Endothelial cell of umbilical vein (primary cell): ENCODE measurements at regions not wholly inside any gene's neighbourhood (a gene's known extent, or its start where the extent isn't known, plus 50 kb on each side); places are given as distances from the start of the nearest gene placed in this dataset.

Source experiments
- BruUV-seq: library from RNA; stranded (reverse); fragments of 400-500 nt; replicated peaks from 2 replicates; lab custom pipeline; 2021; lab: Mats Ljungman, UMichigan
- CTCF ChIA-PET: fragments of 300-600, 350-600 bp; sonication (Branson Sonifier 250); formaldehyde crosslinking; loops from one replicate; lab custom pipeline; 2021; ENCODE audit warnings: antibody characterized with exemption, inconsistent platforms; lab: Charles Lee
- POLR2A ChIA-PET: fragments of 300-600, 350-600 bp; sonication (Branson Sonifier 250); formaldehyde crosslinking; loops from one replicate; lab custom pipeline; 2021; ENCODE audit warnings: antibody characterized with exemption, inconsistent platforms; lab: Charles Lee
- DNase-seq: peaks from one replicate; pipeline ENCODE4 v3.0.0-alpha.2; 2011; ENCODE audit warnings: low read depth, low spot score
- FAIRE-seq: peaks from 2 replicates; lab custom pipeline; 2011; peaks lifted over from hg19 to GRCh38; lab: Jason Lieb, UNC
- H2AFZ ChIP-seq: 2 replicates; pipeline ENCODE4 v1.6.0; 2012; ENCODE audit warnings: low read depth, low read length, control low read depth, inconsistent platforms
- H3K27ac ChIP-seq: 2 replicates; pipeline ENCODE4 v1.5.1; 2011; ENCODE audit warnings: low read depth, mild to moderate bottlenecking, control low read depth, low read length, moderate library complexity; ENCODE audit not compliant: insufficient read depth
- H3K27me3 ChIP-seq, 2 experiments: 2 replicates each; pipeline versions ENCODE4 v1.6.0 to v1.6.1; 2011; ENCODE audit warnings: low read length in 2 of 2, mixed read lengths in 1 of 2; ENCODE audit not compliant: control insufficient read depth in 2 of 2, insufficient read depth in 2 of 2
- H3K36me3 ChIP-seq, 2 experiments: 2 replicates in 1 of 2; 3 replicates in 1 of 2; pipeline ENCODE4 v1.5.1; 2011; ENCODE audit warnings: low read length in 2 of 2, mild to moderate bottlenecking in 1 of 2, moderate library complexity in 1 of 2; ENCODE audit not compliant: control insufficient read depth in 2 of 2, insufficient read depth in 2 of 2; ENCODE audit errors: extremely low read depth in 1 of 2
- H3K4me1 ChIP-seq: 3 replicates; pipeline ENCODE4 v1.5.1; 2011; ENCODE audit warnings: mild to moderate bottlenecking, low read length; ENCODE audit not compliant: control insufficient read depth, insufficient read depth; ENCODE audit errors: extremely low read depth
- H3K4me2 ChIP-seq: 2 replicates; pipeline ENCODE4 v1.6.1; 2011; ENCODE audit warnings: low read length, control low read depth, mixed read lengths; ENCODE audit not compliant: insufficient read depth
- H3K4me3 ChIP-seq, 3 experiments: fragments of 200-600 bp in 1 of 3; sonication (generic), shearing (Covaris generic) in 1 of 3; replicated peaks in 1 of 3; 2 replicates each; pipeline ENCODE4 v1.5.1; 2011 to 2016; ENCODE audit warnings: control low read depth in 3 of 3, low read length in 3 of 3, mild to moderate bottlenecking in 2 of 3, inconsistent platforms in 1 of 3, low read depth in 1 of 3, moderate library complexity in 1 of 3; ENCODE audit not compliant: insufficient read depth in 1 of 3
- H3K79me2 ChIP-seq: 2 replicates; pipeline ENCODE4 v1.6.0; 2012; ENCODE audit warnings: low read length, inconsistent platforms; ENCODE audit not compliant: control insufficient read depth, insufficient read depth
- H3K9ac ChIP-seq: replicated peaks from 2 replicates; pipeline ENCODE3; 2011; ENCODE audit warnings: low read length, control low read depth; ENCODE audit not compliant: insufficient read depth; ENCODE audit errors: extremely low read depth
- H3K9me1 ChIP-seq: replicated peaks from 3 replicates; pipeline ENCODE4 v1.6.0; 2011; ENCODE audit warnings: mild to moderate bottlenecking, low read length; ENCODE audit not compliant: control insufficient read depth, insufficient read depth; ENCODE audit errors: extremely low read depth
- H3K9me3 ChIP-seq: replicated peaks from 2 replicates; pipeline ENCODE4 v1.5.1; 2012; ENCODE audit warnings: low read length, inconsistent platforms; ENCODE audit not compliant: control insufficient read depth, insufficient read depth
- H4K20me1 ChIP-seq: replicated peaks from 2 replicates; pipeline ENCODE3; 2011; ENCODE audit warnings: mild to moderate bottlenecking, low read length; ENCODE audit not compliant: control insufficient read depth, insufficient read depth; ENCODE audit errors: extremely low read depth
- EZH2 ChIP-seq: IDR thresholded peaks from 2 replicates; pipeline ENCODE4 v1.6.1; 2012; ENCODE audit warnings: borderline replicate concordance, low read depth, mild to moderate bottlenecking, moderate library complexity, low read length, inconsistent platforms; ENCODE audit not compliant: severe bottlenecking
- FOS ChIP-seq: IDR thresholded peaks from 2 replicates; pipeline ENCODE4 v1.6.1; 2011; ENCODE audit warnings: mild to moderate bottlenecking, low read length, moderate library complexity, borderline replicate concordance; ENCODE audit not compliant: insufficient read depth
- GATA2 ChIP-seq: IDR thresholded peaks from 2 replicates; pipeline ENCODE4 v1.7.0; 2011; ENCODE audit warnings: low read depth, mild to moderate bottlenecking, moderate library complexity, mixed read lengths, low read length; ENCODE audit not compliant: insufficient read length, insufficient read depth
- JUN ChIP-seq: IDR thresholded peaks from 2 replicates; pipeline ENCODE4 v1.6.1; 2011; ENCODE audit warnings: borderline replicate concordance, low read depth; ENCODE audit not compliant: insufficient read length, insufficient read depth
- MYC ChIP-seq: IDR thresholded peaks from one replicate; pipeline ENCODE4 v1.6.1; 2011; ENCODE audit warnings: mild to moderate bottlenecking, low read depth, low read length
- POLR2A ChIP-seq: IDR thresholded peaks from 2 replicates; pipeline ENCODE4 v1.6.1; 2012; ENCODE audit warnings: low read depth, mild to moderate bottlenecking, control low read depth, low read length
- POLR2AphosphoS5 ChIP-seq: IDR thresholded peaks from 2 replicates; pipeline ENCODE4 v1.6.1; 2012; ENCODE audit warnings: low read depth, mild to moderate bottlenecking, control low read depth, low read length, moderate library complexity; ENCODE audit not compliant: insufficient read depth
- dilution Hi-C: fragments of 300-500 bp; cut with MboI; formaldehyde crosslinking; loops from one replicate; pipeline ENCODE4 v1.15.0; 2019; ENCODE audit warnings: low sequenced_read_pairs; ENCODE audit not compliant: extremely low pct_ligation_motif_present
- intact Hi-C: fragments of 100-400 bp; cut with micrococcal nuclease; formaldehyde crosslinking; loops from one replicate; pipeline ENCODE4 v1.10.0; 2022
- TF ChIP-seq, protein P1 (sequence below), 2 donors: IDR thresholded peaks; 1 replicate in 1 of 2; 2 replicates in 1 of 2; pipeline ENCODE4 v1.5.1; 2011; ENCODE audit warnings: low read length in 2 of 2, mild to moderate bottlenecking in 2 of 2, moderate library complexity in 2 of 2, control low read depth in 1 of 2, inconsistent platforms in 1 of 2, low read depth in 1 of 2; ENCODE audit not compliant: insufficient read depth in 1 of 2; ENCODE audit errors: extremely low read depth in 1 of 2
- TF ChIP-seq, protein P2 (sequence below): IDR thresholded peaks from 2 replicates; pipeline ENCODE4 v1.6.1; 2011; ENCODE audit not compliant: insufficient read depth, insufficient read length

DNA sequence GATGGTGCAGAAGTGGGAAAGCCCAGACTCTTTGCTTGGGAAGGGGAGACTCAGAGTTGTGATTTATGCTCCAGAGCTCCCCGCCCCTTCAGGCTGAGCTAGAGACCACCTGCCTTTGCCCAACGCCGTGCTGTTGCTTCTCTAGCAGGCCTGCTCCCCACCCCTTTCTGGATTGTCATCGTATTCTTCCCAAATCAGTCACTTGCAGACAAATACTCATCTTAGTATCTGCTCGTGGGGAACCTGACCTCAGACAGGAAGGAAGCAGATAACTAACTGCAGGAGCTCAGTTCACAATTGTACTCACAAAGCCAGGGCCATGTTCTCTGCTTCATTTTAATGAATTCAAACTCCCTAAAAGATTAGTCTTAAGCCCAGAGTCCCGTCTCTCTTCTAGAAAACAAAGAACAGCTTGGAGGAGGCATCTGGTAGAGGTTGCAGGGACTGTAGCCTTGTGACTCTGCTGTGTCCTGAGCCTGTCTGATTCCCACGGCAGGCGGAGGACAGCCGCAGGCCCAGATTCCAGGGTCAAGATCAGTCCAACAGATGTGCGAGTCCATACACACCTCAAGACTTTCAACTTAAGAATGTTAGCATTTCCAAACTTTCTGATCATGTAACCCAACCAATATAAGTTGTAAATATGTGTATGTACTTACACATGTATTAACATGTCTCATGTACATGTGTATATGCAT is 57.2 kb upstream of the GGTLC1 start:
- Histone ChIP-seq H3K4me2 (no peak overlapping the region), H3K36me3 (no peaks in the 10 kb centered on the region), H3K9me3 (no peaks in the 10 kb centered on the region), H3K9me1 (no peaks in the 10 kb centered on the region), H3K79me2 (no peaks in the 10 kb centered on the region), H3K27me3 (no peaks in the 10 kb centered on the region), H3K4me1 (no peaks in the 10 kb centered on the region), H3K4me3 (no peak overlapping the region), H2AFZ (no peak overlapping the region), H3K9ac (no peak overlapping the region), H3K27ac (no peak overlapping the region), H4K20me1 (no peaks in the 10 kb centered on the region)
- dilution Hi-C loops, result no loop called here
- DNase-seq (no peak), FAIRE-seq (no peak)
- no peak for TF ChIP-seq POLR2A
- TF ChIP-seq FOS, result no peak
- no peak for TF ChIP-seq MYC
- TF ChIP-seq JUN, result no peak
- TF ChIP-seq POLR2AphosphoS5, result no peak
- no peak for TF ChIP-seq GATA2
- TF ChIP-seq EZH2, result no peak
- TF ChIP-seq, protein P1, sequence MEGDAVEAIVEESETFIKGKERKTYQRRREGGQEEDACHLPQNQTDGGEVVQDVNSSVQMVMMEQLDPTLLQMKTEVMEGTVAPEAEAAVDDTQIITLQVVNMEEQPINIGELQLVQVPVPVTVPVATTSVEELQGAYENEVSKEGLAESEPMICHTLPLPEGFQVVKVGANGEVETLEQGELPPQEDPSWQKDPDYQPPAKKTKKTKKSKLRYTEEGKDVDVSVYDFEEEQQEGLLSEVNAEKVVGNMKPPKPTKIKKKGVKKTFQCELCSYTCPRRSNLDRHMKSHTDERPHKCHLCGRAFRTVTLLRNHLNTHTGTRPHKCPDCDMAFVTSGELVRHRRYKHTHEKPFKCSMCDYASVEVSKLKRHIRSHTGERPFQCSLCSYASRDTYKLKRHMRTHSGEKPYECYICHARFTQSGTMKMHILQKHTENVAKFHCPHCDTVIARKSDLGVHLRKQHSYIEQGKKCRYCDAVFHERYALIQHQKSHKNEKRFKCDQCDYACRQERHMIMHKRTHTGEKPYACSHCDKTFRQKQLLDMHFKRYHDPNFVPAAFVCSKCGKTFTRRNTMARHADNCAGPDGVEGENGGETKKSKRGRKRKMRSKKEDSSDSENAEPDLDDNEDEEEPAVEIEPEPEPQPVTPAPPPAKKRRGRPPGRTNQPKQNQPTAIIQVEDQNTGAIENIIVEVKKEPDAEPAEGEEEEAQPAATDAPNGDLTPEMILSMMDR (IDR thresholded peaks at IDR 0.05; ENCODE audit: extremely low read depth in 1 of 2, insufficient read depth in 1 of 2, low read depth in 1 of 2, low read length in 2 of 2), result no peak
- TF ChIP-seq, protein P2, sequence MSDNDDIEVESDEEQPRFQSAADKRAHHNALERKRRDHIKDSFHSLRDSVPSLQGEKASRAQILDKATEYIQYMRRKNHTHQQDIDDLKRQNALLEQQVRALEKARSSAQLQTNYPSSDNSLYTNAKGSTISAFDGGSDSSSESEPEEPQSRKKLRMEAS, result no peak
- intact Hi-C loops, result no loop called here
- no TSS peak for BruUV-seq
- CTCF ChIA-PET, result no interaction called here
- POLR2A ChIA-PET, result no interaction called here
